ENCODE measurements at regions not wholly inside any gene's neighbourhood (a gene's known extent, or its start where the extent isn't known, plus 50 kb on each side); places are given as distances from the start of the nearest gene placed in this dataset.

DNA sequence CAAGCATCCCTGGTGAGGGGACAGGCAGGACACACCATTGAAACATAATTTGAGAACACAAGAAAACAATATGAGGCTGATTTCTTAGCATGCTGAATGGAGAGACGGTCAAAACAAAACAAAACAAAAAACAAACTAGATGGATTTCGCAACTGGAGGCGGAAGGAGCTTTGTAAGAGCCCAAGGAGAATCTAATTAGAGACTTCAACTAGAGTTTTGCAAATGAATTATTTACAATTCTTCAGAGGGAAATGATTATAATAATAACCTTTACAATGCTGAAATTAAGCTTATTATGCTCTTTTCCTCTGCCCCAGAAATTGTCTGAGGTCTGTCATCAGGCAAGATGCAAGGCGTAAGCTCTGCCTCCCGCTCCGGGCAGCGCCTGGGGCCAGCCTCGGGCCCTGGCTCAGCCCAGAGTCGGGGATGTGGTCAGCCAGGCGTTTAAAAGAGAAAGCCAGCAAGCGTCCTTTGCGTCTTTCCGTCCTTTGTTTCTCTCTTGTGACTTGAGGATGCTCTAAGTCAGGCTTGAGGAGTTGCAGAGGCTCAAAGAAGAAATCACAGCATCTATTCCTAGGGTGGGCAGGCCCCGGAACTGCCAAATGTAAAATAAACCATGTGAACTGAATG lies 139.6 kb downstream of the TWIST2 start:
- no peak for DNase-seq (ENCODE audit: low spot score in 2 of 2)
- Mint-ChIP-seq H3K27ac (ENCODE audit: low read depth) (no peak overlapping the region), H3K9me3 (no peaks in the 10 kb centered on the region)

DNA sequence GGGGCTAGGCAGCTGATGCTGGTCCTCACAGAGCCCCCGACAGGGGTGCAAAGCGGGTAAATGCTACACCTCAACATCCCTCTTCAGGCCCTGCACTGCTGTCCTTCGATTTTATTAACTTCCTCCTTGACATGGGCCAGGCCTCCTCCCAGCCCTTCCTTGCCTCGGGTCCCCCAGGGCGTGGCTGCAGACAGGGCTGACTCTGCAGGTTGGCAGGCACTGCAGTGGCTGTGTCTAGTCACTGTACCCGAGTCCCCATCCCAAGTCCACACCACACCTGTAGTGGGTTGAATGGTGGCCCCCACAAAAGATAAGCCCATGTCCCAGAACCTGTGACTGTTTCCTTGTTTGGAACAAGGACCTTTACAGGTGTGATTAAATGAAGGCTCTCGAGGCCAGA lies 140.2 kb downstream of the TWIST2 start:
- H3K4me1 Mint-ChIP-seq, result no peaks in the 10 kb centered on the region
- ATAC-seq (replicated peaks; ENCODE audit: extremely low read depth, poor library complexity, severe bottlenecking), result no peak
- H3K9me3 Mint-ChIP-seq, result no peaks in the 10 kb centered on the region
- no peak overlapping the region for H3K4me3 Mint-ChIP-seq
- H3K27me3 Mint-ChIP-seq, result peaks cover 38% of the 10 kb centered on the region
- no peak for DNase-seq (ENCODE audit: low spot score in 2 of 2)
- no peak overlapping the region for H3K27ac Mint-ChIP-seq (ENCODE audit: low read depth)
- H3K36me3 Mint-ChIP-seq (ENCODE audit: insufficient read depth), result peaks cover 2% of the 10 kb centered on the region

More for the DNA sequence above, 139.6 kb downstream of the TWIST2 start:
- Mint-ChIP-seq H3K4me1 (no peaks in the 10 kb centered on the region), H3K36me3 (ENCODE audit: insufficient read depth) (peaks cover 2% of the 10 kb centered on the region), H3K27me3 (peaks cover 38% of the 10 kb centered on the region), H3K4me3 (no peak overlapping the region)
- ATAC-seq (replicated peaks; ENCODE audit: extremely low read depth, poor library complexity, severe bottlenecking), result no peak

DNA sequence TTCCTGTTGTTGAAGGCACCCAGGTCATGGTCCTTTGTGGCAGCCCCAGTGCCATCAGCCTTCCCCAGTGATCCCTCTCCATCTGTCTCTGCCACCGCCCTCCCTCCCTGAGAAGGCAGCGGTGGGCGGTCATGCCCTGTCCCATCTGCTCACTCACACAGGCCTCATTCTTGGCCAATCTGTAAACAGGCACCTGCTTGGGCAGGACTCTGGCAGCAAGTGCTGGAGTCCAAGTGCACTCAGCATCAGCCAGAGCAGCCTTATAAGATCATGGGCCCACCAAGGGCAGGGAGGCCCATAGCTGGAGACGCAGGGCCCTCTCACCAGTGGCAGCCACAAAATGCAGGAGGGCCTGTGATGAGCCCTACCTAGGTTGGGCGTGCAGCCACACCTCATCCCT lies 140.9 kb downstream of the TWIST2 start:
- H3K4me3 Mint-ChIP-seq, result no peak overlapping the region
- H3K4me1 Mint-ChIP-seq, result no peaks in the 10 kb centered on the region
- H3K27ac Mint-ChIP-seq (ENCODE audit: low read depth), result no peak overlapping the region
- no peaks in the 10 kb centered on the region for H3K9me3 Mint-ChIP-seq
- no peak for DNase-seq (ENCODE audit: low spot score in 2 of 2)
- H3K36me3 Mint-ChIP-seq (ENCODE audit: insufficient read depth), result peaks cover 2% of the 10 kb centered on the region
- no peak for ATAC-seq (replicated peaks; ENCODE audit: extremely low read depth, poor library complexity, severe bottlenecking)
- peaks cover 42% of the 10 kb centered on the region for H3K27me3 Mint-ChIP-seq

GRCh38 chr2:238989484-238989883 lies 141.6 kb downstream of the TWIST2 start:
- peaks cover 2% of the 10 kb centered on the region for H3K36me3 Mint-ChIP-seq (ENCODE audit: insufficient read depth)
- peaks cover 49% of the 10 kb centered on the region for H3K27me3 Mint-ChIP-seq
- H3K9me3 Mint-ChIP-seq, result no peaks in the 10 kb centered on the region
- ATAC-seq (replicated peaks; ENCODE audit: extremely low read depth, poor library complexity, severe bottlenecking), result no peak
- H3K4me3 Mint-ChIP-seq, result no peak overlapping the region
- H3K27ac Mint-ChIP-seq (ENCODE audit: low read depth), result no peak overlapping the region
- H3K4me1 Mint-ChIP-seq, result no peaks in the 10 kb centered on the region
- no peak for DNase-seq (ENCODE audit: low spot score in 2 of 2)

DNA sequence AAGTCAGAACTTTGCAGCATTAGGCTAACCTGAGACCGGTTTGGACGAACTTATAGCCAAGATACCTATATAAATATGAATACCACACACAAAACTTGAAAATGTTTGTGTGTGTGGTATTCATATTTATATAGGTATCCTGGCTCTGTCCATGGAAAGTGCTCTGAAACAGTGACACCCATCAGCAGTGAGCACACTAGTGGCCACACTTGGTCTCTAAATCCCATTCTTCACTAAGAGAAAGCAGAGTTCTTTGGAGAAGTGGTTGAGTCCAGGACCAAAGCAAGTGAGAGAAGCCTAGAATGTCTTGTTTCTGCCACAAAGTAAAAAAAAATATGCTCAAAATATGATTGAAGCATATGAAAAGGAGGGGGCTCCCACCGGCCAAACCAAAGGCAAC lies 146.5 kb downstream of the TWIST2 start:
- no peak for ATAC-seq (replicated peaks; ENCODE audit: extremely low read depth, poor library complexity, severe bottlenecking)
- H3K27ac Mint-ChIP-seq (ENCODE audit: low read depth), result no peak overlapping the region
- DNase-seq (ENCODE audit: low spot score in 2 of 2), result no peak
- H3K4me3 Mint-ChIP-seq, result no peak overlapping the region
- H3K27me3 Mint-ChIP-seq, result peaks cover 67% of the 10 kb centered on the region
- H3K9me3 Mint-ChIP-seq, result no peaks in the 10 kb centered on the region
- no peaks in the 10 kb centered on the region for H3K4me1 Mint-ChIP-seq
- H3K36me3 Mint-ChIP-seq (ENCODE audit: insufficient read depth), result no peaks in the 10 kb centered on the region

- Mint-ChIP-seq H3K27me3 (peaks cover 71% of the 10 kb centered on the region), H3K4me3 (no peak overlapping the region), H3K4me1 (no peaks in the 10 kb centered on the region), H3K9me3 (no peaks in the 10 kb centered on the region), H3K36me3 (ENCODE audit: insufficient read depth) (no peaks in the 10 kb centered on the region), H3K27ac (ENCODE audit: low read depth) (no peak overlapping the region)
- ATAC-seq (replicated peaks; ENCODE audit: extremely low read depth, poor library complexity, severe bottlenecking) (no peak), DNase-seq (ENCODE audit: low spot score in 2 of 2) (no peak)
These were observed 147.0 kb downstream of the TWIST2 start for GRCh38 chr2:238994876-238995275.

GRCh38 chr2:238995634-238996033 lies 147.7 kb downstream of the TWIST2 start:
- Mint-ChIP-seq H3K4me3 (no peak overlapping the region), H3K27me3 (peaks cover 74% of the 10 kb centered on the region), H3K9me3 (no peaks in the 10 kb centered on the region), H3K27ac (ENCODE audit: low read depth) (no peak overlapping the region), H3K4me1 (no peaks in the 10 kb centered on the region), H3K36me3 (ENCODE audit: insufficient read depth) (no peaks in the 10 kb centered on the region)
- no peak for DNase-seq (ENCODE audit: low spot score in 2 of 2)
- no peak for ATAC-seq (replicated peaks; ENCODE audit: extremely low read depth, poor library complexity, severe bottlenecking)

DNA sequence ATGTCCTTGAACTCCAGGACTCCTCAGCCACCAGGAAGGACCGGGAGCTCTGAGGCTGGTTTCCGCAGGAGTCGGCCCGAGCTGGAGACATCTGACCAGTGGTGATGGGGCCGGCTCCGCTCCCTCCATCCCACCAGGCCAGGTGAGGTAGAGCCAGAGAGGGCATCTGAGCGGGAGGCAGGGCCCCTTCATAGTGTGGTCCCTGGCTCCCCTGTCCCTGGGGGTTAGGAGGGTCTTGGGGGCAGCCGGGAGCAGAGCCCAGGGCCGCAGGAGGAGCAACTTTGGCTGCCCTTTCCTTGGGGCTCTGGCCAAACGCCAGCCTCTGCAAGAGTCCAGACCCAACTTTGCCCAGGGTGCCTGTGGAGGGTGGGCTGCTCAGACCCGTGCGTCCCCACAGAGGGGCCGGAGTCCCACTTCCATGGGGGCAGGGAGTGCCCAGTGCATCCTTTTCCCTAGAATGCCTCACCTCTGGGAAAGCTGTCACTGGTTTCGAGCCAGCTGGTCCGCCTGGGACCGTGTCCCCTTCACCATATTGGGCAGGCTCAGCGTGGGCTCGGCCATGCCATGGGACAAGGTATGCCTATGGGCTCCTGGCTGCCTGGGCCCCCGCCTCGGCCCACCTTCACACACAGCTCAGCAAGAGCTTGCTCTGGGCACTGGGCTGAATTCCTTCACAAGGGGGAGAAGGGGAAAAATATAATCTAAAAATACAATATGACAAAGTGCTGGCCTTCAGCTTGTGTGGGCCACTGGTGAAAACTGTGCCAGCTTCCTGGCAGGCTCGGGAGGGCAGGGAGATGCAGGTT lies 148.6 kb downstream of the TWIST2 start:
- Mint-ChIP-seq H3K9me3 (no peaks in the 10 kb centered on the region), H3K4me1 (no peaks in the 10 kb centered on the region), H3K4me3 (no peak overlapping the region), H3K27me3 (peaks cover 71% of the 10 kb centered on the region), H3K36me3 (ENCODE audit: insufficient read depth) (no peaks in the 10 kb centered on the region), H3K27ac (ENCODE audit: low read depth) (no peak overlapping the region)
- DNase-seq (ENCODE audit: low spot score in 2 of 2) (no peak), ATAC-seq (replicated peaks; ENCODE audit: extremely low read depth, poor library complexity, severe bottlenecking) (no peak)

DNA sequence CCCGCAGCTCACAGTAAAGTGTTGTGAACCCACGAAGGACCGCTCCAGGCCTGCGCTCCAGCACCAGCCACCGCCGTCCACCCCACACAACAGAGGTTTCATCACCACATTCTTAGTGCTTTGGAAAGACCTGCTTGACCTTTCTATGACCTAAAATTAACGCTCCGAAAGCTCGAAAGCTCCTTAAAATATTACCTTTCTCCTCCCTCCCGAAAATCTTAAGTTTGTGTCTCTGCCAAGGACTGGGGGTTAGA lies 149.2 kb downstream of the TWIST2 start:
- Mint-ChIP-seq H3K27ac (ENCODE audit: low read depth) (no peak overlapping the region), H3K27me3 (peaks cover 72% of the 10 kb centered on the region), H3K36me3 (ENCODE audit: insufficient read depth) (no peaks in the 10 kb centered on the region), H3K4me3 (no peak overlapping the region), H3K4me1 (no peaks in the 10 kb centered on the region), H3K9me3 (no peaks in the 10 kb centered on the region)
- ATAC-seq (replicated peaks; ENCODE audit: extremely low read depth, poor library complexity, severe bottlenecking) (no peak), DNase-seq (ENCODE audit: low spot score in 2 of 2) (no peak)

GRCh38 chr2:238997684-238998083 lies 149.8 kb downstream of the TWIST2 start:
- Mint-ChIP-seq H3K4me3 (no peak overlapping the region), H3K4me1 (no peaks in the 10 kb centered on the region), H3K9me3 (no peaks in the 10 kb centered on the region), H3K27me3 (peaks cover 78% of the 10 kb centered on the region), H3K27ac (ENCODE audit: low read depth) (no peak overlapping the region), H3K36me3 (ENCODE audit: insufficient read depth) (no peaks in the 10 kb centered on the region)
- DNase-seq (ENCODE audit: low spot score in 2 of 2), result no peak
- ATAC-seq (replicated peaks; ENCODE audit: extremely low read depth, poor library complexity, severe bottlenecking), result no peak
